ENCODE measurements at regions not wholly inside any gene's neighbourhood (a gene's known extent, or its start where the extent isn't known, plus 50 kb on each side); places are given as distances from the start of the nearest gene placed in this dataset.

GRCh38 chr6:47159763-47160162 is 117.6 kb upstream of the ADGRF1 start:
- no peak for TF ChIP-seq CTCF (IDR thresholded peaks at IDR 0.05; ENCODE audit: insufficient read depth, low read depth, low read length)
- no peak for TF ChIP-seq EZH2 (IDR thresholded peaks at IDR 0.05; ENCODE audit: insufficient read depth, low read length)

Measured in astrocyte (in vitro differentiated cells and primary cell).